ENCODE measurements at regions not wholly inside any gene's neighbourhood (a gene's known extent, or its start where the extent isn't known, plus 50 kb on each side); places are given as distances from the start of the nearest gene placed in this dataset.

GRCh38 chr2:204451766-204452165 lies 93.5 kb upstream of the PARD3B start:
- ChIA-PET CTCF (no interaction called here), POLR2A (no interaction called here)
- no peak for TF ChIP-seq CTCF (IDR thresholded peaks at IDR 0.05; ENCODE audit: control extremely low read depth, extremely low read depth, low read depth, missing control alignments)
- DNase-seq (ENCODE audit: extremely low spot score) = no peak

GRCh38 chr2:204452464-204453023 lies 92.7 kb upstream of the PARD3B start:
- DNase-seq (ENCODE audit: extremely low spot score) = no peak
- no peak for TF ChIP-seq CTCF (IDR thresholded peaks at IDR 0.05; ENCODE audit: control extremely low read depth, extremely low read depth, low read depth, missing control alignments)
- ChIA-PET POLR2A (no interaction called here), CTCF (no interaction called here)

GRCh38 chr2:204453730-204454167 lies 91.5 kb upstream of the PARD3B start:
- ChIA-PET POLR2A (no interaction called here), CTCF (no interaction called here)
- no peak for DNase-seq (ENCODE audit: extremely low spot score)
- TF ChIP-seq CTCF (IDR thresholded peaks at IDR 0.05; ENCODE audit: control extremely low read depth, extremely low read depth, low read depth, missing control alignments) = no peak

GRCh38 chr2:204454672-204455380 lies 90.4 kb upstream of the PARD3B start:
- TF ChIP-seq CTCF (IDR thresholded peaks at IDR 0.05; ENCODE audit: control extremely low read depth, extremely low read depth, low read depth, missing control alignments) = no peak
- DNase-seq (ENCODE audit: extremely low spot score) = no peak
- POLR2A ChIA-PET = no interaction called here
- CTCF ChIA-PET = no interaction called here

- DNase-seq (ENCODE audit: extremely low spot score) = no peak
- TF ChIP-seq CTCF (IDR thresholded peaks at IDR 0.05; ENCODE audit: control extremely low read depth, extremely low read depth, low read depth, missing control alignments) = no peak
- POLR2A ChIA-PET = no interaction called here
- CTCF ChIA-PET = interaction anchor here (1.7 kb wide), 1 partner anchor 12 kb away, joined by 4 read pairs; no protein-coding TSS in a partner anchor
These were observed 76.4 kb upstream of the PARD3B start for GRCh38 chr2:204468746-204469429.

- no peak for DNase-seq (ENCODE audit: extremely low spot score)
- POLR2A ChIA-PET = no interaction called here
- CTCF ChIA-PET = interaction anchor here (1.7 kb wide), 1 partner anchor 10 kb away, joined by 4 read pairs; no protein-coding TSS in a partner anchor
- TF ChIP-seq CTCF (IDR thresholded peaks at IDR 0.05; ENCODE audit: control extremely low read depth, extremely low read depth, low read depth, missing control alignments) = no peak
These were observed 75.1 kb upstream of the PARD3B start for GRCh38 chr2:204470178-204470620.

Measured in GM10248 (cell line).